ENCODE measurements at regions not wholly inside any gene's neighbourhood (a gene's known extent, or its start where the extent isn't known, plus 50 kb on each side); places are given as distances from the start of the nearest gene placed in this dataset.

DNA sequence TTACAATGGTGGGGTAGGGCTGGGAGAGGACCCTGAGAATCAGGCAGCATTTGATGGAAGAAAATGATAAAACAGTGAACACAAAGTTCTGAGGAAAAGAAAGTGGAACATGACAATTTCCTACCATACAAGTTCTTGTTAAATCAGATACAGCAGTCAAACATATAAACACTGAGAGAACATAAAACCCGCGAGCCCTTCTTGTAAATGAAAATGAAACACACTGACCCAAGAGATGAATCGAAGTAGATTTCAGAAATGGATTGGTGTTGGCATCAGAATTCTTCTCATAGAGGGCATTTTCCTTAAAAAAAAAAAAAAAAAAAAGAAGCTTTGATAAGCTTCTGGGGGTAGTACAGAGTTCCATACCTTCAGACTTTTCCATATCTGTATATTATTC lies 134.7 kb upstream of the TMEM45B start:
- TF ChIP-seq, protein P1, sequence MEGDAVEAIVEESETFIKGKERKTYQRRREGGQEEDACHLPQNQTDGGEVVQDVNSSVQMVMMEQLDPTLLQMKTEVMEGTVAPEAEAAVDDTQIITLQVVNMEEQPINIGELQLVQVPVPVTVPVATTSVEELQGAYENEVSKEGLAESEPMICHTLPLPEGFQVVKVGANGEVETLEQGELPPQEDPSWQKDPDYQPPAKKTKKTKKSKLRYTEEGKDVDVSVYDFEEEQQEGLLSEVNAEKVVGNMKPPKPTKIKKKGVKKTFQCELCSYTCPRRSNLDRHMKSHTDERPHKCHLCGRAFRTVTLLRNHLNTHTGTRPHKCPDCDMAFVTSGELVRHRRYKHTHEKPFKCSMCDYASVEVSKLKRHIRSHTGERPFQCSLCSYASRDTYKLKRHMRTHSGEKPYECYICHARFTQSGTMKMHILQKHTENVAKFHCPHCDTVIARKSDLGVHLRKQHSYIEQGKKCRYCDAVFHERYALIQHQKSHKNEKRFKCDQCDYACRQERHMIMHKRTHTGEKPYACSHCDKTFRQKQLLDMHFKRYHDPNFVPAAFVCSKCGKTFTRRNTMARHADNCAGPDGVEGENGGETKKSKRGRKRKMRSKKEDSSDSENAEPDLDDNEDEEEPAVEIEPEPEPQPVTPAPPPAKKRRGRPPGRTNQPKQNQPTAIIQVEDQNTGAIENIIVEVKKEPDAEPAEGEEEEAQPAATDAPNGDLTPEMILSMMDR (IDR thresholded peaks at IDR 0.05): no peak
- TF ChIP-seq EP300 (IDR thresholded peaks at IDR 0.05) (no peak), POLR2A (IDR thresholded peaks at IDR 0.05) (no peak), POLR2AphosphoS5 (IDR thresholded peaks at IDR 0.05) (no peak)
